GM12878 (cell line): ENCODE measurements at regions not wholly inside any gene's neighbourhood (a gene's known extent, or its start where the extent isn't known, plus 50 kb on each side); places are given as distances from the start of the nearest gene placed in this dataset.
"Not testable (repeated sequence)": the region's sequence is repeated elsewhere in the genome, so short reads cannot be mapped to it uniquely, and the experiment has no call there.

Source experiments
- ATAC-seq: fragments of 200-7000 bp; cut with Tn5 transposase; 3 replicates; pipeline ENCODE4 v1.9.1; 2020; ENCODE audit warnings: mild to moderate bottlenecking, moderate library complexity
- BruUV-seq: library from RNA; stranded (reverse); fragments of 400-500 nt; replicated peaks from 2 replicates; lab custom pipeline; 2021; lab: Mats Ljungman, UMichigan
- CTCF ChIA-PET: fragments of 300-600 bp; sonication (Branson Sonifier 250); formaldehyde crosslinking; extraction: SDS; loops from one replicate; lab custom pipeline; 2021; ENCODE audit warnings: inconsistent platforms; lab: Yijun Ruan, JAX
- POLR2A ChIA-PET: fragments of 350-600 bp; formaldehyde crosslinking; extraction: SDS; loops from one replicate; lab custom pipeline; 2021; ENCODE audit warnings: inconsistent platforms; lab: Charles Lee
- RAD21 ChIA-PET: fragments of 300-600 bp; sonication (Branson Sonifier 250); formaldehyde crosslinking; loops from one replicate; lab custom pipeline; 2023; ENCODE audit warnings: antibody characterized with exemption; ENCODE audit not compliant: unreplicated experiment; lab: Charles Lee
- SMC1A ChIA-PET: fragments of 300-600 bp; sonication (Branson Sonifier 250); formaldehyde crosslinking; loops from one replicate; lab custom pipeline; 2023; ENCODE audit not compliant: unreplicated experiment, uncharacterized antibody; lab: Charles Lee
- DNase-seq: peaks from one replicate; pipeline ENCODE4 v3.0.0-alpha.2; 2011; ENCODE audit warnings: low read depth, low spot score
- FAIRE-seq: peaks from 3 replicates; lab custom pipeline; 2011; peaks lifted over from hg19 to GRCh38; lab: Jason Lieb, UNC
- H2AFZ ChIP-seq: 2 replicates; pipeline ENCODE4 v1.6.0; 2011; ENCODE audit warnings: low read depth, low read length, control low read depth; ENCODE audit not compliant: control insufficient read depth
- H3K27ac ChIP-seq: 2 replicates; pipeline ENCODE4 v1.5.1; 2011; ENCODE audit warnings: control low read depth; ENCODE audit not compliant: control insufficient read depth, insufficient read depth
- H3K27me3 ChIP-seq, 2 experiments: replicated peaks in 1 of 2; 2 replicates each; pipeline versions ENCODE4 v1.6.0 to v1.6.1; 2011; ENCODE audit warnings: low read length in 1 of 2; ENCODE audit not compliant: control insufficient read depth in 2 of 2, insufficient read depth in 2 of 2
- H3K36me3 ChIP-seq, 2 experiments: 2 replicates each; pipeline ENCODE4 v1.5.1; 2011; ENCODE audit warnings: low read length in 1 of 2; ENCODE audit not compliant: control insufficient read depth in 2 of 2, insufficient read depth in 2 of 2
- H3K4me1 ChIP-seq: 2 replicates; pipeline ENCODE4 v1.6.1; 2011; ENCODE audit warnings: mild to moderate bottlenecking, low read length, moderate library complexity, mixed read lengths; ENCODE audit not compliant: control insufficient read depth, insufficient read depth
- H3K4me2 ChIP-seq: 2 replicates; pipeline ENCODE4 v1.6.0; 2011; ENCODE audit warnings: control low read depth; ENCODE audit not compliant: control insufficient read depth, insufficient read depth
- H3K4me3 ChIP-seq: fragments of 200-600 bp; sonication (generic); 2 replicates; pipeline ENCODE4 v1.5.1; 2016
- H3K79me2 ChIP-seq: 2 replicates; pipeline ENCODE4 v1.6.0; 2011; ENCODE audit warnings: low read length; ENCODE audit not compliant: control insufficient read depth, insufficient read depth
- H3K9ac ChIP-seq: 2 replicates; pipeline ENCODE4 v1.8.0; 2011; ENCODE audit warnings: low read length, control low read depth, mixed read lengths; ENCODE audit not compliant: control insufficient read depth, insufficient read depth
- H3K9me3 ChIP-seq: replicated peaks from 3 replicates; pipeline ENCODE4 v1.5.1; 2011; ENCODE audit warnings: mild to moderate bottlenecking, low read length; ENCODE audit not compliant: control insufficient read depth, insufficient read depth
- H4K20me1 ChIP-seq: 2 replicates; pipeline ENCODE4 v1.6.0; 2011; ENCODE audit not compliant: control insufficient read depth, insufficient read depth
- ATF7 ChIP-seq: fragments of 450-650 bp; IDR thresholded peaks from 2 replicates; pipeline ENCODE4 v1.6.1; 2016; ENCODE audit warnings: low read depth, mild to moderate bottlenecking
- BHLHE40 ChIP-seq, 2 experiments: fragments of 450-650 bp in 1 of 2; IDR thresholded peaks; 2 replicates each; pipeline ENCODE4 v1.6.1; 2011 to 2017; ENCODE audit warnings: low read depth in 2 of 2, borderline replicate concordance in 1 of 2, improper control_type of control experiment in 1 of 2, low read length in 1 of 2, mild to moderate bottlenecking in 1 of 2
- DPF2 ChIP-seq: fragments of 450-650 bp; IDR thresholded peaks from 2 replicates; pipeline ENCODE4 v1.6.1; 2017; ENCODE audit warnings: mild to moderate bottlenecking
- HDGF ChIP-seq: fragments of 450-650 bp; IDR thresholded peaks from 2 replicates; pipeline ENCODE4 v1.6.1; 2016; ENCODE audit warnings: antibody characterized with exemption
- MLLT1 ChIP-seq: fragments of 450-650 bp; IDR thresholded peaks from 2 replicates; pipeline ENCODE4 v1.6.1; 2016; ENCODE audit warnings: mild to moderate bottlenecking
- NBN ChIP-seq: fragments of 450-650 bp; IDR thresholded peaks from 2 replicates; pipeline ENCODE4 v1.6.1; 2016
- NR2F1 ChIP-seq: fragments of 450-650 bp; conservative IDR thresholded peaks from 2 replicates; pipeline ENCODE4 v1.6.1; 2017; ENCODE audit warnings: mild to moderate bottlenecking
- RELB ChIP-seq: fragments of 450-650 bp; IDR thresholded peaks from 2 replicates; pipeline ENCODE4 v1.6.1; 2017; ENCODE audit warnings: low read depth, mild to moderate bottlenecking, moderate library complexity
- ZBTB33 ChIP-seq: fragments of 450-650 bp; IDR thresholded peaks from 2 replicates; pipeline ENCODE4 v1.6.1; 2017; ENCODE audit warnings: mild to moderate bottlenecking
- WGBS: methylation state at CpG from one replicate; pipeline ENCODE4 v1.1.6; 2016; ENCODE audit warnings: low lambda C conversion rate; ENCODE audit not compliant: insufficient replicate concordance, insufficient coverage; ENCODE audit errors: missing lambda C conversion rate; 5-methylcytosine and 5-hydroxymethylcytosine counted together
- in situ Hi-C: fragments of 300-500 bp; cut with MboI; formaldehyde crosslinking; loops from 9 replicates; pipeline ENCODE4 v1.14.3; 2018; ENCODE audit warnings: mixed read lengths
- intact Hi-C: fragments of 100-400 bp; cut with micrococcal nuclease; formaldehyde crosslinking; loops from one replicate; pipeline ENCODE4 v1.14.2; 2022; ENCODE audit not compliant: unreplicated experiment

GRCh38 chr14:105688023-105688351, 161.6 kb downstream of the TMEM121 start (continued):
- TF ChIP-seq ZBTB33: 0 out of 2 replicates have a peak, but pooled peaks have one; percentile 36
- TF ChIP-seq BHLHE40 (IDR thresholded peaks at IDR 0.05; ENCODE audit: borderline replicate concordance in 1 of 2, low read depth in 2 of 2, low read length in 1 of 2): peak in 1 of 2 experiments; percentile 26; a peak in 1 of 4 replicates
- 0 out of 2 replicates have a peak, but pooled peaks have one; percentile 45 for TF ChIP-seq NR2F1
- peak; percentile 39; the same call in 1 of the 2 replicates for TF ChIP-seq DPF2

- BruUV-seq: TSS peak; percentile 63
- in situ Hi-C loops, RAD21 ChIA-PET: not testable (repeated sequence)
Measured at GRCh38 chr14:105688664-105689221, 162.4 kb downstream of the TMEM121 start.

More at GRCh38 chr14:105688664-105689221, 162.4 kb downstream of the TMEM121 start:
- H3K4me3 ChIP-seq, H2AFZ ChIP-seq, DNase-seq, POLR2A ChIA-PET, FAIRE-seq, SMC1A ChIA-PET, ATAC-seq, CTCF ChIA-PET, H4K20me1 ChIP-seq, H3K9me3 ChIP-seq, H3K36me3 ChIP-seq, H3K27me3 ChIP-seq: not testable (repeated sequence)
- TF ChIP-seq NBN: peak; percentile 77; the same call in 1 of the 2 replicates
- peak; percentile 99 for TF ChIP-seq HDGF
- peak; percentile 84 for TF ChIP-seq MLLT1
- 0 out of 2 replicates have a peak, but pooled peaks have one; percentile 15 for TF ChIP-seq ATF7
- peak; percentile 42; the same call in 1 of the 2 replicates for TF ChIP-seq RELB
- intact Hi-C loops: loop anchor here (5.0 kb wide), 1 partner anchor 121 kb away; no protein-coding TSS in a partner anchor
- peaks cover 27% of the 10 kb centered on the region for H3K79me2 ChIP-seq
- 0 out of 2 replicates have a peak overlapping the region, but pooled peaks have one; percentile 44 for H3K9ac ChIP-seq
- H3K27ac ChIP-seq: peak overlapping the region; percentile 90
- H3K4me2 ChIP-seq: peak overlapping the region; percentile 31
- H3K4me1 ChIP-seq: peaks cover 57% of the 10 kb centered on the region
- 64% methylated on average over 2 of the region's 4 CpGs for WGBS
